Omental fat pad (tissue), 3 donors: ENCODE measurements at regions not wholly inside any gene's neighbourhood (a gene's known extent, or its start where the extent isn't known, plus 50 kb on each side); places are given as distances from the start of the nearest gene placed in this dataset.

Experiments used
- ATAC-seq: fragments of 150-250 bp; one replicate; pipeline ENCODE4 v1.9.1; 2016; ENCODE audit warnings: mild to moderate bottlenecking, moderate library complexity; ENCODE audit not compliant: low FRiP score
- DNase-seq: peaks from one replicate; pipeline ENCODE4 v3.0.0-alpha.2; 2019; ENCODE audit warnings: low spot score
- TF ChIP-seq, protein P1 (sequence below), 3 donors: fragments of 450-650 bp; IDR thresholded peaks; one replicate each; pipeline ENCODE4 v1.5.1; 2016 to 2017; ENCODE audit warnings: antibody characterized with exemption in 3 of 3, mild to moderate bottlenecking in 3 of 3, moderate library complexity in 2 of 3

DNA sequence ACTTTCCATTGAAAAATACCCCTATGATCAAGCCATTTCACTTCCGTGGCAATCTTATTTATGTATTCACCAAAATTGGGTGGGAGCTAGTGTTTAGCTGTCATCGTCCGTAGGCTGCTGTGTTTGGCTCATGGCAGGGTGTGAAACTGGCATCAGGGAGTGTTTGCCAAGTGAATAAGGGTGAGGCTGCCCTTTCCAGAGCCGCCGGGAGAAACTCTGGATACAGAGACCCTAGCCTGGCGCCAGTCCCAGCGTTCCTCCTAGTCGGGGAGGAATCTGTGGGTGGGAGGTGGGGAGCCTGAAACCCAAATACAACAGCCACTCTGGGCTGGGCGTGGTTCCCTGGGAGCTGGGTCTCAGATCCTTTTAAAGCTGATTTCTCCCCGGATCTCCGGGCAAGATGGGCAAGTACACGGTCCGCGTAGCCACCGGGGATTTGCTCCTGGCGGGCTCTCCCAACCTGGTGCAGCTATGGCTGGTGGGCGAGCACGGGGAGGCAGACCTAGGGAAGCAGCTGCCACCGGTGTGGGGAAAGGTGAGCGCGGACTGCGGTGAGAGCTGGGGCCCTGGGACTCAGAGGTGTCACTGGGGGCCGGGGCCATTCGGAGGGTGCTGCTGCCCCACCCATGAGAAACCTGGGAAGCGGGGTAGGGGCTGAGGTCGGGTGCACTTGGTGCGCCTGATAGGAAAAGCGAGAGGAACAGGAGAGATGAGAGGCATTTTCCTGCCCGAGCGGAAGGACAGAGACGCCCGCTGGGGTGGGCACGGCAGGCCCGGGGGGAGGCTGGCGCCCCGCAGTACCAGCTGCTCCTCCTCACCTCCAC is 62.1 kb upstream of the TEKT1 start:
- TF ChIP-seq, protein P1, sequence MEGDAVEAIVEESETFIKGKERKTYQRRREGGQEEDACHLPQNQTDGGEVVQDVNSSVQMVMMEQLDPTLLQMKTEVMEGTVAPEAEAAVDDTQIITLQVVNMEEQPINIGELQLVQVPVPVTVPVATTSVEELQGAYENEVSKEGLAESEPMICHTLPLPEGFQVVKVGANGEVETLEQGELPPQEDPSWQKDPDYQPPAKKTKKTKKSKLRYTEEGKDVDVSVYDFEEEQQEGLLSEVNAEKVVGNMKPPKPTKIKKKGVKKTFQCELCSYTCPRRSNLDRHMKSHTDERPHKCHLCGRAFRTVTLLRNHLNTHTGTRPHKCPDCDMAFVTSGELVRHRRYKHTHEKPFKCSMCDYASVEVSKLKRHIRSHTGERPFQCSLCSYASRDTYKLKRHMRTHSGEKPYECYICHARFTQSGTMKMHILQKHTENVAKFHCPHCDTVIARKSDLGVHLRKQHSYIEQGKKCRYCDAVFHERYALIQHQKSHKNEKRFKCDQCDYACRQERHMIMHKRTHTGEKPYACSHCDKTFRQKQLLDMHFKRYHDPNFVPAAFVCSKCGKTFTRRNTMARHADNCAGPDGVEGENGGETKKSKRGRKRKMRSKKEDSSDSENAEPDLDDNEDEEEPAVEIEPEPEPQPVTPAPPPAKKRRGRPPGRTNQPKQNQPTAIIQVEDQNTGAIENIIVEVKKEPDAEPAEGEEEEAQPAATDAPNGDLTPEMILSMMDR (IDR thresholded peaks at IDR 0.05) = no peak
- peak; percentile 80 for ATAC-seq
- DNase-seq = no peak

DNA sequence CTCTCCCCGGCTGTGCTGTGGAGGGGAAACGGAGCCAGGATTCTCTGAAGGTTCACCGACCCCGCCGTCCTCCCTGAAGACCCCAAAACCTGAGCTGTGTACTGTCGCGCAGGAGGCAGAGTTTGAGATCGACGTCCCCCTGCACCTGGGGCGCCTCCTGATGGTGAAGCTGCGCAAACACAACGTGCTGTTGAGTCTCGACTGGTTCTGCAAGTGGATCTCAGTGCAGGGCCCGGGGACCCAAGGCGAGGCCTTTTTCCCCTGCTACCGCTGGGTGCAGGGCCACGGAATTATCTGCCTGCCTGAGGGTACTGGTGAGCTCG is 62.6 kb upstream of the TEKT1 start:
- TF ChIP-seq, protein P1 (IDR thresholded peaks at IDR 0.05) = no peak
- DNase-seq (no peak), ATAC-seq (peak; percentile 46)

DNA sequence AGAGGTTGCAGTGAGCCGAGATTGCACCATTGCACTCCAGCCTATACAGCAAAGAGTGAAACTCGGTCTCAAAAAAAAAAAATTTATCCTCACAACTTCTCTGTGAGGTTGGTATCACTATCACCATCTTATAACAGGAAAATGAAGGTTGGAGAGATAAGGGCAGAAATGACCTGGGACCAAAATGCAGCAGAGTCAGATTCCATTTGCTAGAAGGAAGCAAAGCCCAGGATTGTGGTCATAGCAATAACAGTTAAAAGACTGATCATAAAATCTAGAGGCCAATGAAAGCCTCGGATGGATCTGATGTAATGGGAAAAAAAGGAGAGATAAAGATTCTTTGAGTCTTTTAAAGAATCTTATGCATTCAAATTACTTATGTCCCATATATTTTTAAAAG is 69.6 kb upstream of the TEKT1 start:
- TF ChIP-seq, protein P1 (IDR thresholded peaks at IDR 0.05) = no peak
- DNase-seq (no peak), ATAC-seq (no peak)

DNA sequence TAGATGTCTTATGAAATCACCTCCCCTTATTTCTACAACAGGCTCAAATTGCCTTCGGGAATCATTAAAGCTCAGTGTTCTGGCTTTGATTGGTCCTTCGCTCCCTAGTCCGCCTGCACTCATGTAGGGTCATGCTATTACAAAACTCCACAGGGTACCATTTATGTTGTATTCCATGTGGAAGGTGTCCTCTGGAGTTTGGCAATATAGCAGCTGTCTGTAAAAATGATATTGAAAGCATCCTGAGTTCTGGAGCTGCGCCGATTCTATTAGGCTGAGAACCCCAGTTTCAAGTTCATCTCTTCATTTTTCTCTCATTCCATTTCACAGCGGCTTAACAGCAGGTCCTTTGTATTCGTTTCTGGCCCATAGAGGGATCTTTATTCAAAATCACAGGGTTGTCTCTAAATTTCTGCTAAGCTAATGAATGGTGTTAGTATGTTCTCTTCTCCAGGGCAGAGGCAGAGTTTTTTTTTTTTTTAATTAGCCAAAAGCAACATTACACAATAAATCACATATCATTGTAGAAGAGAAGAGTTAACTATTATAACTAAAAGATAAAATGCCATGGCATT is 71.9 kb upstream of the TEKT1 start:
- ATAC-seq = no peak

DNA sequence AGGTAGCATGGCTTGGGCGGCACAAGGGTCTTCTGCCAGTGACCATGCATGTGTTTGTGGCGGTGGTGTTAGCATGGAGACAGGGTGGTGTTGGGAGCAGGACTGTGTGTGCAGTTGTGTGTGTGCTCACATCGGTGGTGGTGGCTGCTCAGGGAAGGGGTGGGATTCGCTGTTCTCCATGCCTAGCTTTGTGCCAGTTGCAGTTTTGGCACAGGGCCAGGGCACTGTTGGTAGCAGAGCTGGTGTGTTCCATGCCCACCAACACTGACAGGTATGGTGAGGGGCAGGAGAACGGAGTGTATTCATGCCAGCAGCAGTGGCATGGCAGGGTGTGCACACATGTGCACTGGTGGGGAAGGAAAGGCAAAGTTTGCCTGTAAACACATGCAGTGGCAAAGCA is 77.3 kb upstream of the TEKT1 start:
- no peak for DNase-seq
- TF ChIP-seq, protein P1 (IDR thresholded peaks at IDR 0.05) = no peak

More for the DNA sequence above, 71.9 kb upstream of the TEKT1 start:
- TF ChIP-seq, protein P1 (IDR thresholded peaks at IDR 0.05) = no peak
- no peak for DNase-seq

DNA sequence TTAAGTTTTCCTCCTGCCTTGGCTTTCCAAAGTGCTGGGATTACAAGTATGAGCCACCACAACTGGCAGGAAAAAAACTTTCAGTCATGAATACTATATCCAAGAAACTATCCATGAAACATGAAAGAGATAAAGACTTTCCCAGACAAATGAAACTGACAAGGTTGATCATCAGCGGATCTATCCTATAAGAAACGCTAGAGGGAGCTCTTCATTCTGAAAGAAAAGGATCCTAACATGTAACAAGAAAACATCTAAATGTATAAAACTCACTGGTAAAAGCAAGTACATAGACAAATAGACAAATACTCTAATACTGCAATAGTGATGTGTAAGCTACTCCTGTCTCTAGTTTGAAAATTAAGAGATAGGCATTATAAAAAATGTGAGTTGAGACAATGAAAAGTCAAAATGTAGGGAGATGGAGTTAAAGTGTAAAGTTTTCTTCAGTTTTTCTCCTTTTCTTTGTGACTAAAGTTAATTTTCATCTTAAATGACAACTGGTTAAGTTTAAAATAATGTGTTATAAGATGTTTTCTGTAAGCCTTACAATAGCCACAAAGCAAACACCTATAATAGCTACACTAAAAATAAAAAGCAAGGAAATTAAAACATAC is 79.6 kb upstream of the TEKT1 start:
- ATAC-seq (no peak), DNase-seq (no peak)
- TF ChIP-seq, protein P1 (IDR thresholded peaks at IDR 0.05) = no peak

More for the DNA sequence above, 77.3 kb upstream of the TEKT1 start:
- no peak for ATAC-seq
